GM12878 (cell line): ENCODE measurements at regions not wholly inside any gene's neighbourhood (a gene's known extent, or its start where the extent isn't known, plus 50 kb on each side); places are given as distances from the start of the nearest gene placed in this dataset.

Experiments
- ATAC-seq: fragments of 200-7000 bp; cut with Tn5 transposase; 3 replicates; pipeline ENCODE4 v1.9.1; 2020; ENCODE audit warnings: mild to moderate bottlenecking, moderate library complexity
- BruUV-seq: library from RNA; stranded (reverse); fragments of 400-500 nt; replicated peaks from 2 replicates; lab custom pipeline; 2021; lab: Mats Ljungman, UMichigan
- CTCF ChIA-PET: fragments of 300-600 bp; sonication (Branson Sonifier 250); formaldehyde crosslinking; extraction: SDS; loops from one replicate; lab custom pipeline; 2021; ENCODE audit warnings: inconsistent platforms; lab: Yijun Ruan, JAX
- POLR2A ChIA-PET: fragments of 350-600 bp; formaldehyde crosslinking; extraction: SDS; loops from one replicate; lab custom pipeline; 2021; ENCODE audit warnings: inconsistent platforms; lab: Charles Lee
- RAD21 ChIA-PET: fragments of 300-600 bp; sonication (Branson Sonifier 250); formaldehyde crosslinking; loops from one replicate; lab custom pipeline; 2023; ENCODE audit warnings: antibody characterized with exemption; ENCODE audit not compliant: unreplicated experiment; lab: Charles Lee
- SMC1A ChIA-PET: fragments of 300-600 bp; sonication (Branson Sonifier 250); formaldehyde crosslinking; loops from one replicate; lab custom pipeline; 2023; ENCODE audit not compliant: unreplicated experiment, uncharacterized antibody; lab: Charles Lee
- DNase-seq: peaks from one replicate; pipeline ENCODE4 v3.0.0-alpha.2; 2011; ENCODE audit warnings: low read depth, low spot score
- FAIRE-seq: peaks from 3 replicates; lab custom pipeline; 2011; peaks lifted over from hg19 to GRCh38; lab: Jason Lieb, UNC
- H2AFZ ChIP-seq: 2 replicates; pipeline ENCODE4 v1.6.0; 2011; ENCODE audit warnings: low read depth, low read length, control low read depth; ENCODE audit not compliant: control insufficient read depth
- H3K27ac ChIP-seq: 2 replicates; pipeline ENCODE4 v1.5.1; 2011; ENCODE audit warnings: control low read depth; ENCODE audit not compliant: control insufficient read depth, insufficient read depth
- H3K27me3 ChIP-seq, 2 experiments: replicated peaks in 1 of 2; 2 replicates each; pipeline versions ENCODE4 v1.6.0 to v1.6.1; 2011; ENCODE audit warnings: low read length in 1 of 2; ENCODE audit not compliant: control insufficient read depth in 2 of 2, insufficient read depth in 2 of 2
- H3K36me3 ChIP-seq, 2 experiments: 2 replicates each; pipeline ENCODE4 v1.5.1; 2011; ENCODE audit warnings: low read length in 1 of 2; ENCODE audit not compliant: control insufficient read depth in 2 of 2, insufficient read depth in 2 of 2
- H3K4me1 ChIP-seq: 2 replicates; pipeline ENCODE4 v1.6.1; 2011; ENCODE audit warnings: mild to moderate bottlenecking, low read length, moderate library complexity, mixed read lengths; ENCODE audit not compliant: control insufficient read depth, insufficient read depth
- H3K4me2 ChIP-seq: 2 replicates; pipeline ENCODE4 v1.6.0; 2011; ENCODE audit warnings: control low read depth; ENCODE audit not compliant: control insufficient read depth, insufficient read depth
- H3K4me3 ChIP-seq: fragments of 200-600 bp; sonication (generic); 2 replicates; pipeline ENCODE4 v1.5.1; 2016
- H3K79me2 ChIP-seq: 2 replicates; pipeline ENCODE4 v1.6.0; 2011; ENCODE audit warnings: low read length; ENCODE audit not compliant: control insufficient read depth, insufficient read depth
- H3K9ac ChIP-seq: 2 replicates; pipeline ENCODE4 v1.8.0; 2011; ENCODE audit warnings: low read length, control low read depth, mixed read lengths; ENCODE audit not compliant: control insufficient read depth, insufficient read depth
- H3K9me3 ChIP-seq: replicated peaks from 3 replicates; pipeline ENCODE4 v1.5.1; 2011; ENCODE audit warnings: mild to moderate bottlenecking, low read length; ENCODE audit not compliant: control insufficient read depth, insufficient read depth
- H4K20me1 ChIP-seq: 2 replicates; pipeline ENCODE4 v1.6.0; 2011; ENCODE audit not compliant: control insufficient read depth, insufficient read depth
- HDGF ChIP-seq: fragments of 450-650 bp; IDR thresholded peaks from 2 replicates; pipeline ENCODE4 v1.6.1; 2016; ENCODE audit warnings: antibody characterized with exemption
- JUND ChIP-seq: IDR thresholded peaks from 2 replicates; pipeline ENCODE4 v1.6.1; 2012; ENCODE audit warnings: low read depth, mild to moderate bottlenecking, low read length, improper control_type of control experiment, moderate library complexity
- SMAD1 ChIP-seq: fragments of 450-650 bp; IDR thresholded peaks from 2 replicates; pipeline ENCODE4 v1.6.1; 2018; ENCODE audit warnings: mild to moderate bottlenecking, low read depth; ENCODE audit not compliant: partially characterized antibody
- TCF12 ChIP-seq: IDR thresholded peaks from 2 replicates; pipeline ENCODE4 v1.6.1; 2011; ENCODE audit warnings: low read depth, mild to moderate bottlenecking, low read length
- ZBED1 ChIP-seq: IDR thresholded peaks from 2 replicates; pipeline ENCODE4 v1.6.1; 2016; ENCODE audit warnings: borderline replicate concordance
- WGBS: methylation state at CpG from one replicate; pipeline ENCODE4 v1.1.6; 2016; ENCODE audit warnings: low lambda C conversion rate; ENCODE audit not compliant: insufficient replicate concordance, insufficient coverage; ENCODE audit errors: missing lambda C conversion rate; 5-methylcytosine and 5-hydroxymethylcytosine counted together
- in situ Hi-C: fragments of 300-500 bp; cut with MboI; formaldehyde crosslinking; loops from 9 replicates; pipeline ENCODE4 v1.14.3; 2018; ENCODE audit warnings: mixed read lengths
- intact Hi-C: fragments of 100-400 bp; cut with micrococcal nuclease; formaldehyde crosslinking; loops from one replicate; pipeline ENCODE4 v1.14.2; 2022; ENCODE audit not compliant: unreplicated experiment
- TF ChIP-seq, protein P1 (sequence below): IDR thresholded peaks from 2 replicates; pipeline ENCODE4 v1.6.1; 2011; ENCODE audit warnings: borderline replicate concordance, low read depth, mild to moderate bottlenecking, moderate library complexity, mixed read lengths, low read length; ENCODE audit not compliant: insufficient read depth; ENCODE audit errors: extremely low read length
- TF ChIP-seq, protein P2 (sequence below): fragments of 450-650 bp; IDR thresholded peaks from 2 replicates; pipeline ENCODE4 v1.6.1; 2016; ENCODE audit warnings: mild to moderate bottlenecking, moderate library complexity, borderline replicate concordance
- TF ChIP-seq, protein P3 (sequence below): fragments of 450-650 bp; IDR thresholded peaks from 2 replicates; pipeline ENCODE4 v1.6.1; 2016; ENCODE audit warnings: mild to moderate bottlenecking

DNA sequence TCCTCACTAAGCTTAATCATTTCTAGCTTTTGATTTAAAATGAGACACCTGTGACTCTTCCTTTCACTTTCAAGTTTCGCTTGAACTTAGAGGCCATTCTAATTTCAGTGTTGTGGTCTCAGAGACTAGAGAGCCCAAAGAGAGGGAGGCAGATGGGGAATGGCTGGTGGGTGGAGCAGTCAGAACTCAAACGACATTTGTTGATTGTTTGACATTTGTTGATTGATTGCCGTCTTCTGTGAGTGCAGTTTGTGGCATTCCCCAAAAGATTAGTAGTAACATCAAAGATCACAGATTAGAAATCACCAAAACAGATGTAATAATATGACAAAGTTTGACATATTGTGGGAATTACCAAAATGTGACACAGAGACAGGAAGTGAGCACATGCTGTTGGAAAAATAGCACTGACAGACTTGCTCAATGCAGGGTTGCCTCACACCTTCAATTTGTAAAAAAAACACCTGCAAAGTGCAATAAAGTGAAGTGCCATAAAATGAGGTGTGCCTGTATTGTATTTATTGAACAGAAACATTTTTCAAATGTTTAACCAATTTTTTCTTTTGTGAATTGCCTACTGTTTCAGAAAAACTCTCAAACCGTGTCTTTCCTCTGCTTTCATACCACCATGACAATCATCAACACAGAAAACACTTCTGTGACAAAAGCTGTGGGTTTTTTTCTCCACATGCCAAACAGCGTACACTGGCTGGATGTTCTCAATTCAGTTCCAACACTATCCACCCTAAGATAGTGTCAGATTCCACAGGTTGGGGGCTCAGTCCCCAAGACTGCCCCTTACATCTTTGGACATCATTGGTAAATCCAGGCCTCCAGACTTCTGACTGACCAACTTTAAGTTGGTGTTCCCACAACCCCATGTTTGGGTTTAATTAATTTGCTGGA lies 376.3 kb upstream of the RGS6 start (continued):
- TF ChIP-seq, protein P1, sequence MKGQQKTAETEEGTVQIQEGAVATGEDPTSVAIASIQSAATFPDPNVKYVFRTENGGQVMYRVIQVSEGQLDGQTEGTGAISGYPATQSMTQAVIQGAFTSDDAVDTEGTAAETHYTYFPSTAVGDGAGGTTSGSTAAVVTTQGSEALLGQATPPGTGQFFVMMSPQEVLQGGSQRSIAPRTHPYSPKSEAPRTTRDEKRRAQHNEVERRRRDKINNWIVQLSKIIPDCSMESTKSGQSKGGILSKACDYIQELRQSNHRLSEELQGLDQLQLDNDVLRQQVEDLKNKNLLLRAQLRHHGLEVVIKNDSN = no peak
- TF ChIP-seq JUND = 0 out of 2 replicates have a peak, but pooled peaks have one; percentile 77
- TF ChIP-seq, protein P2, sequence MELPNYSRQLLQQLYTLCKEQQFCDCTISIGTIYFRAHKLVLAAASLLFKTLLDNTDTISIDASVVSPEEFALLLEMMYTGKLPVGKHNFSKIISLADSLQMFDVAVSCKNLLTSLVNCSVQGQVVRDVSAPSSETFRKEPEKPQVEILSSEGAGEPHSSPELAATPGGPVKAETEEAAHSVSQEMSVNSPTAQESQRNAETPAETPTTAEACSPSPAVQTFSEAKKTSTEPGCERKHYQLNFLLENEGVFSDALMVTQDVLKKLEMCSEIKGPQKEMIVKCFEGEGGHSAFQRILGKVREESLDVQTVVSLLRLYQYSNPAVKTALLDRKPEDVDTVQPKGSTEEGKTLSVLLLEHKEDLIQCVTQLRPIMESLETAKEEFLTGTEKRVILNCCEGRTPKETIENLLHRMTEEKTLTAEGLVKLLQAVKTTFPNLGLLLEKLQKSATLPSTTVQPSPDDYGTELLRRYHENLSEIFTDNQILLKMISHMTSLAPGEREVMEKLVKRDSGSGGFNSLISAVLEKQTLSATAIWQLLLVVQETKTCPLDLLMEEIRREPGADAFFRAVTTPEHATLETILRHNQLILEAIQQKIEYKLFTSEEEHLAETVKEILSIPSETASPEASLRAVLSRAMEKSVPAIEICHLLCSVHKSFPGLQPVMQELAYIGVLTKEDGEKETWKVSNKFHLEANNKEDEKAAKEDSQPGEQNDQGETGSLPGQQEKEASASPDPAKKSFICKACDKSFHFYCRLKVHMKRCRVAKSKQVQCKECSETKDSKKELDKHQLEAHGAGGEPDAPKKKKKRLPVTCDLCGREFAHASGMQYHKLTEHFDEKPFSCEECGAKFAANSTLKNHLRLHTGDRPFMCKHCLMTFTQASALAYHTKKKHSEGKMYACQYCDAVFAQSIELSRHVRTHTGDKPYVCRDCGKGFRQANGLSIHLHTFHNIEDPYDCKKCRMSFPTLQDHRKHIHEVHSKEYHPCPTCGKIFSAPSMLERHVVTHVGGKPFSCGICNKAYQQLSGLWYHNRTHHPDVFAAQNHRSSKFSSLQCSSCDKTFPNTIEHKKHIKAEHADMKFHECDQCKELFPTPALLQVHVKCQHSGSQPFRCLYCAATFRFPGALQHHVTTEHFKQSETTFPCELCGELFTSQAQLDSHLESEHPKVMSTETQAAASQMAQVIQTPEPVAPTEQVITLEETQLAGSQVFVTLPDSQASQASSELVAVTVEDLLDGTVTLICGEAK = peak; percentile 34; the same call in 1 of the 2 replicates

DNA sequence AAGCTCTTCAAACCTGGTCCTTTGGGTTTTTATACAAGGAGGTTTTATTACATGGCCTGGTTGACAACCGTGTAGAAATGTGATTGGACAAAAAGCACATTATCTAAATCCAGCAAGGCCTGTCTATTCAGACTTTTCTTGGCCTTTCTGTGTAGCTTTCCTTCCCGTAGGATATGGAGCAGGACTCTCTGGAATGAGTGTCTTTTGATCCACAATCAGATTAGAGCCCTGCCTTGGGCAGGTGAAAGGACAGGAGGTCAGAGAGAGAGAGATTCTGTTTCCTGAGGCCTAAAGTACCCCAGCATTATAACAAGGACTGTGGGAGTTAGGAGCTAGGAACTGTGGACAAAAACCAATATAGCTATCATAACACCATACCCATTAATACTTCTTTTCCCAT lies 375.5 kb upstream of the RGS6 start:
- Histone ChIP-seq H4K20me1 (no peaks in the 10 kb centered on the region), H3K27ac (peak overlapping the region; percentile 98), H3K27me3 (no peaks in the 10 kb centered on the region), H3K4me2 (peak overlapping the region; percentile 77; the same call in 1 of the 2 replicates), H3K79me2 (peaks cover 51% of the 10 kb centered on the region), H3K9ac (peak overlapping the region; percentile 64), H3K9me3 (peaks cover 2% of the 10 kb centered on the region; the same call in 2 of the 3 replicates), H3K4me1 (peaks cover 41% of the 10 kb centered on the region), H2AFZ (no peak overlapping the region), H3K4me3 (no peak overlapping the region), H3K36me3 (0 out of 4 replicates have a peak, but pooled peaks cover 0 to 3% of the 10 kb centered on the region in 2 experiments)
- POLR2A ChIA-PET = interaction anchor here (0.5 to 3.0 kb wide), 3 partner anchors 8 to 231 kb away, joined by 3 to 21 read pairs (median 5); no protein-coding TSS in a partner anchor
- SMC1A ChIA-PET = interaction anchor here (0.7 to 9.8 kb wide), 19 partner anchors 7 to 232 kb away, joined by 3 to 150 read pairs (median 5); partner anchors contain the start of gene SIPA1L1
- WGBS = 70% methylated on average over 2 of the region's 2 CpGs
- CTCF ChIA-PET = interaction anchor here (0.5 to 1.3 kb wide), 7 partner anchors 35 to 153 kb away, joined by 3 to 4 read pairs (median 3); no protein-coding TSS in a partner anchor
- no peak for DNase-seq
- no peak for ATAC-seq
- in situ Hi-C loops (loop anchor here (5.0 kb wide), 1 partner anchor 229 kb away; no protein-coding TSS in a partner anchor), intact Hi-C loops (loop anchor here (5.0 to 10.0 kb wide), 2 partner anchors 61 to 412 kb away; no protein-coding TSS in a partner anchor)
- no peak for FAIRE-seq
- BruUV-seq = no TSS peak
- RAD21 ChIA-PET = interaction anchor here (0.7 to 8.5 kb wide), 10 partner anchors 37 to 233 kb away, joined by 3 to 151 read pairs (median 14); partner anchors contain the start of gene SIPA1L1
- TF ChIP-seq ZBED1 (no peak), TCF12 (no peak), HDGF (no peak), SMAD1 (peak; percentile 42)
- TF ChIP-seq, protein P3, sequence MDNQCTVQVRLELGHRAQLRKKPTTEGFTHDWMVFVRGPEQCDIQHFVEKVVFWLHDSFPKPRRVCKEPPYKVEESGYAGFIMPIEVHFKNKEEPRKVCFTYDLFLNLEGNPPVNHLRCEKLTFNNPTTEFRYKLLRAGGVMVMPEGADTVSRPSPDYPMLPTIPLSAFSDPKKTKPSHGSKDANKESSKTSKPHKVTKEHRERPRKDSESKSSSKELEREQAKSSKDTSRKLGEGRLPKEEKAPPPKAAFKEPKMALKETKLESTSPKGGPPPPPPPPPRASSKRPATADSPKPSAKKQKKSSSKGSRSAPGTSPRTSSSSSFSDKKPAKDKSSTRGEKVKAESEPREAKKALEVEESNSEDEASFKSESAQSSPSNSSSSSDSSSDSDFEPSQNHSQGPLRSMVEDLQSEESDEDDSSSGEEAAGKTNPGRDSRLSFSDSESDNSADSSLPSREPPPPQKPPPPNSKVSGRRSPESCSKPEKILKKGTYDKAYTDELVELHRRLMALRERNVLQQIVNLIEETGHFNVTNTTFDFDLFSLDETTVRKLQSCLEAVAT = 0 out of 2 replicates have a peak, but pooled peaks have one; percentile 0
